CD14-positive monocyte (primary cell): ENCODE measurements at regions not wholly inside any gene's neighbourhood (a gene's known extent, or its start where the extent isn't known, plus 50 kb on each side); places are given as distances from the start of the nearest gene placed in this dataset.

Source experiments
- DNase-seq, 3 donors: peaks; one replicate each; pipeline ENCODE4 v3.0.0-alpha.2; 2011 to 2022
- H2AFZ ChIP-seq: 2 replicates; pipeline ENCODE4 v1.6.0; 2012; ENCODE audit warnings: mild to moderate bottlenecking, low read depth, low read length, inconsistent platforms; ENCODE audit not compliant: insufficient read depth, poor library complexity, severe bottlenecking
- H3K27ac ChIP-seq, 2 donors: 1 replicate in 1 of 2; 2 replicates in 1 of 2; pipeline ENCODE4 v1.5.1; 2012 to 2013; ENCODE audit warnings: low read length in 2 of 2, control low read depth in 1 of 2, inconsistent platforms in 1 of 2, low read depth in 1 of 2, mild to moderate bottlenecking in 1 of 2
- H3K27me3 ChIP-seq, 2 donors: one replicate each; pipeline versions ENCODE4 v1.6.0 to v1.6.1; 2011 to 2013; ENCODE audit warnings: low read length in 2 of 2; ENCODE audit not compliant: control insufficient read depth in 2 of 2, insufficient read depth in 2 of 2
- H3K36me3 ChIP-seq, 2 donors: replicated peaks in 1 of 2; 1 replicate in 1 of 2; 2 replicates in 1 of 2; pipeline versions ENCODE4 v1.5.1 to v1.6.1; 2012 to 2013; ENCODE audit warnings: low read length in 2 of 2, control low read depth in 1 of 2, inconsistent platforms in 1 of 2, mild to moderate bottlenecking in 1 of 2; ENCODE audit not compliant: insufficient read depth in 2 of 2, control insufficient read depth in 1 of 2
- H3K4me1 ChIP-seq, 2 donors: 1 replicate in 1 of 2; 2 replicates in 1 of 2; pipeline versions ENCODE4 v1.5.1 to v1.6.1; 2012 to 2013; ENCODE audit warnings: low read length in 2 of 2, control low read depth in 1 of 2, inconsistent platforms in 1 of 2, mild to moderate bottlenecking in 1 of 2, moderate library complexity in 1 of 2; ENCODE audit not compliant: insufficient read depth in 2 of 2, control insufficient read depth in 1 of 2
- H3K4me2 ChIP-seq: replicated peaks from 2 replicates; pipeline ENCODE3; 2012; ENCODE audit warnings: low read length, moderate library complexity, mild to moderate bottlenecking; ENCODE audit not compliant: poor library complexity, severe bottlenecking; ENCODE audit errors: extremely low read depth
- H3K4me3 ChIP-seq, 3 experiments: fragments of 200-600 bp in 1 of 3; sonication (generic) in 1 of 3; replicated peaks in 1 of 3; 1 replicate in 2 of 3; 2 replicates in 1 of 3; pipeline ENCODE4 v1.5.1; 2011 to 2013; ENCODE audit warnings: low read length in 3 of 3, mild to moderate bottlenecking in 3 of 3, control low read depth in 2 of 3, low read depth in 2 of 3, inconsistent platforms in 1 of 3, moderate library complexity in 1 of 3
- H3K79me2 ChIP-seq: 2 replicates; pipeline ENCODE4 v1.6.0; 2012; ENCODE audit warnings: mild to moderate bottlenecking, control low read depth, inconsistent platforms, low read length, moderate library complexity; ENCODE audit not compliant: insufficient read depth
- H3K9ac ChIP-seq: 2 replicates; pipeline ENCODE4 v1.6.0; 2017; ENCODE audit warnings: low read length, mild to moderate bottlenecking; ENCODE audit not compliant: insufficient read depth, poor library complexity, severe bottlenecking
- H3K9me3 ChIP-seq, 2 donors: replicated peaks in 1 of 2; 1 replicate in 1 of 2; 2 replicates in 1 of 2; pipeline versions ENCODE4 v1.5.1 to v1.6.1; 2012 to 2013; ENCODE audit warnings: low read length in 2 of 2, control low read depth in 1 of 2; ENCODE audit not compliant: control insufficient read depth in 1 of 2, insufficient read depth in 1 of 2
- H4K20me1 ChIP-seq: 2 replicates; pipeline ENCODE4 v1.6.0; 2012; ENCODE audit warnings: mild to moderate bottlenecking, low read length, control low read depth, moderate library complexity; ENCODE audit not compliant: insufficient read depth
- H3K27ac Mint-ChIP-seq, 7 donors: one replicate each; pipeline ENCODE4 v1.8.0; 2020; ENCODE audit warnings: mild to moderate bottlenecking in 7 of 7, mixed read lengths in 7 of 7, moderate library complexity in 6 of 7, inconsistent platforms in 2 of 7
- H3K27me3 Mint-ChIP-seq, 3 donors: one replicate each; pipeline ENCODE4 v1.8.0; 2021 to 2022; ENCODE audit warnings: low read depth in 3 of 3, mild to moderate bottlenecking in 3 of 3, mixed read lengths in 3 of 3, moderate library complexity in 3 of 3, inconsistent platforms in 1 of 3
- H3K36me3 Mint-ChIP-seq, 2 donors: one replicate each; pipeline ENCODE4 v1.8.0; 2020; ENCODE audit warnings: mixed read lengths in 2 of 2, inconsistent platforms in 1 of 2, mild to moderate bottlenecking in 1 of 2
- H3K4me1 Mint-ChIP-seq: one replicate; pipeline ENCODE4 v1.8.0; 2020; ENCODE audit warnings: mild to moderate bottlenecking, mixed read lengths
- H3K4me3 Mint-ChIP-seq, 2 donors: one replicate each; pipeline ENCODE4 v1.8.0; 2020; ENCODE audit warnings: mild to moderate bottlenecking in 2 of 2, mixed read lengths in 2 of 2, moderate library complexity in 1 of 2
- H3K9me3 Mint-ChIP-seq, 7 donors: one replicate each; pipeline ENCODE4 v1.8.0; 2020 to 2022; ENCODE audit warnings: mixed read lengths in 7 of 7, mild to moderate bottlenecking in 6 of 7, moderate library complexity in 6 of 7, inconsistent platforms in 2 of 7
- WGBS: methylation state at CpG from one replicate; pipeline ENCODE4 v1.1.5; 2013; ENCODE audit warnings: missing lambda C conversion rate; ENCODE audit not compliant: insufficient coverage; 5-methylcytosine and 5-hydroxymethylcytosine counted together
- intact Hi-C, 2 donors: fragments of 100-400 bp; cut with micrococcal nuclease; formaldehyde crosslinking; loops; one replicate each; pipeline versions ENCODE4 v1.15.0 to v1.15.1; 2023
- TF ChIP-seq, protein P1 (sequence below): fragments of 200-600 bp; IDR thresholded peaks from one replicate; pipeline ENCODE4 v1.8.0; 2022; ENCODE audit warnings: antibody characterized with exemption, mild to moderate bottlenecking

DNA sequence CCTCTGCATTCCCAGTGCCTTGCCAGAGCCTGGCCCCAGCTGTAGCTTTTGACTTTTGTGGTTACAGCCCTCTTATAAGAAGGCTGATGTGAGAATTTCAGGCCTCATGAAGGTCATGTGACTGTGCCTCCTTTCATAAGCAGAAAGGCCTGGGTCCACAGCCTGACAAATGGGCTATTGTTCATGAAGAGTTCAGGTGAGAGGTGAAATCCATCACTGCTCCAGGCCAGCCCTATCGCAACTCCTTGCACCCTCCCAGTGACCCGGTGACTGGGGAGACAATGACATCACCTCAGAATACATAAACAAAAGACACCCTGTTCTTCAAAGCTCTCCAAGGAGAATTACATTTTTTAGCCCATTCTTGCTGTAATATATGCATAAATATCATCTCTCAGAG is 321.5 kb downstream of the PCNX1 start:
- Mint-ChIP-seq H3K4me1 (peaks cover 6% of the 10 kb centered on the region), H3K27ac (no peak overlapping the region), H3K27me3 (no peaks in the 10 kb centered on the region), H3K36me3 (no peaks in the 10 kb centered on the region), H3K9me3 (no peaks in the 10 kb centered on the region), H3K4me3 (no peak overlapping the region)
- intact Hi-C loops = no loop called here
- no peaks in the 10 kb centered on the region for H4K20me1 ChIP-seq
- no peaks in the 10 kb centered on the region for H3K9me3 ChIP-seq
- no peak overlapping the region for H2AFZ ChIP-seq
- no peak overlapping the region for H3K4me3 ChIP-seq
- WGBS = no CpG with 5 or more reads among the region's 2 CpGs
- H3K9ac ChIP-seq = no peak overlapping the region
- H3K4me1 ChIP-seq = peaks cover 0 to 5% of the 10 kb centered on the region in 2 donors
- TF ChIP-seq, protein P1, sequence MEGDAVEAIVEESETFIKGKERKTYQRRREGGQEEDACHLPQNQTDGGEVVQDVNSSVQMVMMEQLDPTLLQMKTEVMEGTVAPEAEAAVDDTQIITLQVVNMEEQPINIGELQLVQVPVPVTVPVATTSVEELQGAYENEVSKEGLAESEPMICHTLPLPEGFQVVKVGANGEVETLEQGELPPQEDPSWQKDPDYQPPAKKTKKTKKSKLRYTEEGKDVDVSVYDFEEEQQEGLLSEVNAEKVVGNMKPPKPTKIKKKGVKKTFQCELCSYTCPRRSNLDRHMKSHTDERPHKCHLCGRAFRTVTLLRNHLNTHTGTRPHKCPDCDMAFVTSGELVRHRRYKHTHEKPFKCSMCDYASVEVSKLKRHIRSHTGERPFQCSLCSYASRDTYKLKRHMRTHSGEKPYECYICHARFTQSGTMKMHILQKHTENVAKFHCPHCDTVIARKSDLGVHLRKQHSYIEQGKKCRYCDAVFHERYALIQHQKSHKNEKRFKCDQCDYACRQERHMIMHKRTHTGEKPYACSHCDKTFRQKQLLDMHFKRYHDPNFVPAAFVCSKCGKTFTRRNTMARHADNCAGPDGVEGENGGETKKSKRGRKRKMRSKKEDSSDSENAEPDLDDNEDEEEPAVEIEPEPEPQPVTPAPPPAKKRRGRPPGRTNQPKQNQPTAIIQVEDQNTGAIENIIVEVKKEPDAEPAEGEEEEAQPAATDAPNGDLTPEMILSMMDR = no peak
- H3K36me3 ChIP-seq = no peaks in the 10 kb centered on the region
- H3K79me2 ChIP-seq = no peaks in the 10 kb centered on the region
- H3K4me2 ChIP-seq = no peak overlapping the region
- H3K27me3 ChIP-seq = no peaks in the 10 kb centered on the region
- DNase-seq = no peak
- no peak overlapping the region for H3K27ac ChIP-seq

DNA sequence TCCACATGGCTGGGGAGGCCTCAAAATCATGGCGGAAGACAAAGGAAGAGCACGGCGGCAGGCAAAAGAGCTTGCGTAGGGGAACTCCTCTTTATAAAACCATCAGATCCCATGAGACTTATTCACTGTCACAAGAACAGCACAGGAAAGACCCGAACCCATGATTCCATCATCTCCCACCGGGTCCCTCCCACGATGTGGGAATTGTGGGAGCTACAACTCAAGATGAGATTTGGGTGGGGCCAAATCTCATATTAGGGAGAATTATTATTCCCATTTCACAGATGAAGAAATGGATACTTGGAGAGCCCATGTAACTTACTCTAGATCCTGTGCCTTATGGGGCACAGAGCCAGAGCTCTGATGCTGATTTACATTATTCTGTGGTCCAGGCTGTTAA is 322.6 kb downstream of the PCNX1 start:
- Mint-ChIP-seq H3K27me3 (no peaks in the 10 kb centered on the region), H3K9me3 (no peaks in the 10 kb centered on the region), H3K27ac (peak overlapping the region in 2 of 7 donors; percentile 2 to 19), H3K36me3 (no peaks in the 10 kb centered on the region), H3K4me3 (no peak overlapping the region), H3K4me1 (peaks cover 6% of the 10 kb centered on the region)
- Histone ChIP-seq H3K36me3 (no peaks in the 10 kb centered on the region), H3K27me3 (no peaks in the 10 kb centered on the region), H3K4me1 (peaks cover 0 to 5% of the 10 kb centered on the region in 2 donors), H3K9me3 (no peaks in the 10 kb centered on the region), H3K27ac (no peak overlapping the region), H3K9ac (no peak overlapping the region), H3K79me2 (no peaks in the 10 kb centered on the region), H2AFZ (no peak overlapping the region), H4K20me1 (no peaks in the 10 kb centered on the region), H3K4me3 (no peak overlapping the region), H3K4me2 (no peak overlapping the region)
- intact Hi-C loops = no loop called here
- DNase-seq = no peak
- TF ChIP-seq, protein P1 = no peak
- WGBS = 95% methylated on average over 4 of the region's 7 CpGs
